A673 (cell line): ENCODE measurements at regions not wholly inside any gene's neighbourhood (a gene's known extent, or its start where the extent isn't known, plus 50 kb on each side); places are given as distances from the start of the nearest gene placed in this dataset.
"Not testable (repeated sequence)": the region's sequence is repeated elsewhere in the genome, so short reads cannot be mapped to it uniquely, and the experiment has no call there.

Experiments
- BruUV-seq: library from RNA; stranded (reverse); fragments of 400-500 nt; replicated peaks from 2 replicates; lab custom pipeline; 2021; lab: Mats Ljungman, UMichigan
- CTCF ChIA-PET: fragments of 300-600 bp; sonication (Branson Sonifier 250); formaldehyde crosslinking; loops from one replicate; lab custom pipeline; 2022; ENCODE audit warnings: antibody characterized with exemption; lab: Charles Lee
- POLR2A ChIA-PET: fragments of 300-600 bp; sonication (Branson Sonifier 250); formaldehyde crosslinking; loops from one replicate; lab custom pipeline; 2022; ENCODE audit warnings: antibody characterized with exemption; ENCODE audit not compliant: low non-redundant PET; lab: Charles Lee
- DNase-seq: peaks from one replicate; pipeline ENCODE4 v3.0.0-alpha.2; 2015; ENCODE audit warnings: low spot score
- H3K27ac ChIP-seq: fragments of 200-600 bp; sonication (generic); 2 replicates; pipeline ENCODE4 v1.5.1; 2016; ENCODE audit warnings: mixed run types, low read depth, mild to moderate bottlenecking, mixed read lengths, antibody characterized with exemption, low read length; ENCODE audit not compliant: poor library complexity, severe bottlenecking
- H3K27me3 ChIP-seq: fragments of 200-600 bp; sonication (generic); replicated peaks from 2 replicates; pipeline ENCODE4 v1.6.1; 2017; ENCODE audit warnings: mixed run types, low read depth, mild to moderate bottlenecking, mixed read lengths, antibody characterized with exemption, low read length; ENCODE audit not compliant: insufficient read depth, poor library complexity
- H3K36me3 ChIP-seq: fragments of 200-600 bp; sonication (generic); 2 replicates; pipeline ENCODE4 v1.6.1; 2016; ENCODE audit warnings: mixed run types, mild to moderate bottlenecking, mixed read lengths, antibody characterized with exemption, low read length; ENCODE audit not compliant: insufficient read depth, poor library complexity, severe bottlenecking
- H3K4me1 ChIP-seq: fragments of 200-600 bp; sonication (generic); 2 replicates; pipeline ENCODE4 v1.6.1; 2017; ENCODE audit warnings: mixed run types, mild to moderate bottlenecking, mixed read lengths, antibody characterized with exemption, low read length; ENCODE audit not compliant: insufficient read depth, poor library complexity, severe bottlenecking
- H3K4me3 ChIP-seq: fragments of 200-600 bp; sonication (generic); 2 replicates; pipeline ENCODE4 v1.5.1; 2016; ENCODE audit warnings: low read depth, mixed run types, mild to moderate bottlenecking, mixed read lengths, low read length; ENCODE audit not compliant: poor library complexity, severe bottlenecking
- H3K9me3 ChIP-seq: fragments of 200-600 bp; sonication (generic); 2 replicates; pipeline ENCODE4 v1.6.1; 2016; ENCODE audit warnings: mixed run types, low read depth, mild to moderate bottlenecking, mixed read lengths, antibody characterized with exemption, low read length; ENCODE audit not compliant: poor library complexity, severe bottlenecking
- EZH2 ChIP-seq: fragments of 200-600 bp; sonication (generic); IDR thresholded peaks from 2 replicates; pipeline ENCODE4 v1.6.1; 2017; ENCODE audit warnings: borderline replicate concordance, low read depth, mild to moderate bottlenecking, mixed read lengths, antibody characterized with exemption, low read length; ENCODE audit not compliant: poor library complexity, severe bottlenecking
- intact Hi-C: fragments of 100-400 bp; cut with micrococcal nuclease; formaldehyde crosslinking; loops from one replicate; pipeline ENCODE4 v1.10.0; 2022; ENCODE audit not compliant: unreplicated experiment
- TF ChIP-seq, protein P1 (sequence below): fragments of 300-800, 200-600 bp; sonication (generic); conservative IDR thresholded peaks from 2 replicates; pipeline ENCODE4 v1.5.1; 2017; ENCODE audit warnings: low read depth, mild to moderate bottlenecking, antibody characterized with exemption, low read length, moderate library complexity, mixed read lengths

- no TSS peak for BruUV-seq
- Histone ChIP-seq H3K9me3 (peaks cover 4% of the 10 kb centered on the region), H3K27ac (no peak overlapping the region), H3K4me3 (no peak overlapping the region), H3K36me3 (no peaks in the 10 kb centered on the region), H3K4me1 (peaks cover 8% of the 10 kb centered on the region), H3K27me3 (no peaks in the 10 kb centered on the region)
- CTCF ChIA-PET, result no interaction called here
- DNase-seq, result no peak
- POLR2A ChIA-PET, result no interaction called here
- no peak for TF ChIP-seq EZH2
- TF ChIP-seq, protein P1, sequence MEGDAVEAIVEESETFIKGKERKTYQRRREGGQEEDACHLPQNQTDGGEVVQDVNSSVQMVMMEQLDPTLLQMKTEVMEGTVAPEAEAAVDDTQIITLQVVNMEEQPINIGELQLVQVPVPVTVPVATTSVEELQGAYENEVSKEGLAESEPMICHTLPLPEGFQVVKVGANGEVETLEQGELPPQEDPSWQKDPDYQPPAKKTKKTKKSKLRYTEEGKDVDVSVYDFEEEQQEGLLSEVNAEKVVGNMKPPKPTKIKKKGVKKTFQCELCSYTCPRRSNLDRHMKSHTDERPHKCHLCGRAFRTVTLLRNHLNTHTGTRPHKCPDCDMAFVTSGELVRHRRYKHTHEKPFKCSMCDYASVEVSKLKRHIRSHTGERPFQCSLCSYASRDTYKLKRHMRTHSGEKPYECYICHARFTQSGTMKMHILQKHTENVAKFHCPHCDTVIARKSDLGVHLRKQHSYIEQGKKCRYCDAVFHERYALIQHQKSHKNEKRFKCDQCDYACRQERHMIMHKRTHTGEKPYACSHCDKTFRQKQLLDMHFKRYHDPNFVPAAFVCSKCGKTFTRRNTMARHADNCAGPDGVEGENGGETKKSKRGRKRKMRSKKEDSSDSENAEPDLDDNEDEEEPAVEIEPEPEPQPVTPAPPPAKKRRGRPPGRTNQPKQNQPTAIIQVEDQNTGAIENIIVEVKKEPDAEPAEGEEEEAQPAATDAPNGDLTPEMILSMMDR, result no peak
- intact Hi-C loops, result no loop called here
These were observed 152.9 kb upstream of the TGFBR2 start for GRCh38 chr3:30453360-30454039.

DNA sequence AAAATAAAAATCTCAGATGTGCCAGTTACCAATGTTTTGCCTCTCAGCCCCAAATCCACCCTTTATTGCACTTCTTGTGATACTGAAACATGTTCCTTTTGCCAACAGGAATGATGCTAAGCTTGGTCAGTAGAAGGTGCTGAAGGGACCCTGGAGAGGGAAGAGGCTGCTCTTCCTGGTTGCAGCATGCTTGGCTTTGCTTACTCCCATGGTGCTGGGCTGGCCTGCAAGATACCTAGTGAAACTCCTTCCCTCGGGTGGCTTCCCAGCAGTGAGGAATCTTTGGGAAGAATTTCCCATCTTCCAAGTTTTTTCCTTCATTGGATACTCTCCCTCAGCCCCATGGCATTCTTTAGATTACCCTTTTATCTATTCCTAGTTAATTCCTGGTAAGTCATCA lies 151.8 kb upstream of the TGFBR2 start:
- Histone ChIP-seq H3K4me3 (no peak overlapping the region), H3K36me3 (no peaks in the 10 kb centered on the region), H3K27ac (no peak overlapping the region), H3K9me3 (peaks cover 4% of the 10 kb centered on the region), H3K27me3 (no peaks in the 10 kb centered on the region), H3K4me1 (no peaks in the 10 kb centered on the region)
- no TSS peak for BruUV-seq
- no peak for DNase-seq
- intact Hi-C loops, result no loop called here
- CTCF ChIA-PET, result no interaction called here
- no peak for TF ChIP-seq EZH2
- TF ChIP-seq, protein P1, result no peak
- POLR2A ChIA-PET, result no interaction called here

DNA sequence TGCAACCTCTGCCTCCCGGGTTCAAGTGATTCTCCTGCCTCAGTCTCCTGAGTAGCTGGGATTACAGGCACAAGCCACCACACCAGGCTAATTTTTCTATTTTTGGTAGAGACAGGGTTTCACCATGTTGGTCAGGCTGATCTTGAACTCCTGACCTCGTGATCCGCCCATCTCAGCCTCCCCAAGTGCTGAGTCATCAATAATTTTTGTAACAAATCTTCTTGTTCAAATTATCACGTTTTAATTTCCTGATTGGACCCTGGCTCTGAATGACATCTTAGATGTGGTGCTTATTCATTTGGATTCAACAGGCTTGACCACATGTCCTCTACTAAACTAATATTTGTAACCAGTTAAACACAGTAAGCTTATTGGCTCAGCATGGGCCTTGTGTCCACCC lies 151.3 kb upstream of the TGFBR2 start:
- DNase-seq, BruUV-seq, H3K27ac ChIP-seq, H3K4me1 ChIP-seq, CTCF ChIA-PET, H3K27me3 ChIP-seq, H3K4me3 ChIP-seq, POLR2A ChIA-PET, H3K9me3 ChIP-seq, H3K36me3 ChIP-seq, intact Hi-C loops: not testable (repeated sequence)

GRCh38 chr3:30455840-30456239 lies 150.6 kb upstream of the TGFBR2 start:
- BruUV-seq, result no TSS peak
- H3K36me3 ChIP-seq, result no peaks in the 10 kb centered on the region
- H3K9me3 ChIP-seq, result peaks cover 4% of the 10 kb centered on the region
- ChIA-PET POLR2A (no interaction called here), CTCF (no interaction called here)
- intact Hi-C loops, result no loop called here
- no peak for DNase-seq
- no peak overlapping the region for H3K27ac ChIP-seq
- no peaks in the 10 kb centered on the region for H3K27me3 ChIP-seq
- H3K4me3 ChIP-seq, result no peak overlapping the region
- TF ChIP-seq EZH2, result no peak
- TF ChIP-seq, protein P1, result no peak
- H3K4me1 ChIP-seq, result no peaks in the 10 kb centered on the region
